GM13977 (cell line): ENCODE measurements at regions not wholly inside any gene's neighbourhood (a gene's known extent, or its start where the extent isn't known, plus 50 kb on each side); places are given as distances from the start of the nearest gene placed in this dataset.

Experiments used
- DNase-seq: peaks from one replicate; pipeline ENCODE4 v3.0.0; 2012; ENCODE audit warnings: low spot score
- CTCF ChIP-seq: IDR thresholded peaks from 2 replicates; pipeline ENCODE4 v1.5.1; 2012; ENCODE audit warnings: mild to moderate bottlenecking, control low read depth; ENCODE audit not compliant: insufficient read depth; ENCODE audit errors: extremely low read depth, missing control alignments
- in situ Hi-C: fragments of 300-500 bp; cut with MboI; formaldehyde crosslinking; loops from one replicate; pipeline ENCODE4 v1.12.0; 2022; ENCODE audit warnings: low sequenced_read_pairs, low pct_unique_long_range_greater_than_20kb, mixed read lengths, inconsistent platforms; ENCODE audit not compliant: unreplicated experiment

- in situ Hi-C loops: no loop called here
- TF ChIP-seq CTCF: no peak
- no peak for DNase-seq
These were observed 173.1 kb upstream of the KCNG1 start for GRCh38 chr20:51195990-51196389.

GRCh38 chr20:51195419-51195901 is 172.6 kb upstream of the KCNG1 start:
- no peak for TF ChIP-seq CTCF
- no peak for DNase-seq
- in situ Hi-C loops: no loop called here

- TF ChIP-seq CTCF: no peak
- DNase-seq: no peak
- in situ Hi-C loops: no loop called here
These were observed 170.3 kb upstream of the KCNG1 start for GRCh38 chr20:51193066-51193772.

GRCh38 chr20:51190783-51191180 is 167.9 kb upstream of the KCNG1 start:
- in situ Hi-C loops: no loop called here
- no peak for DNase-seq
- no peak for TF ChIP-seq CTCF

- no peak for TF ChIP-seq CTCF
- in situ Hi-C loops: no loop called here
- DNase-seq: no peak
These were observed 167.2 kb upstream of the KCNG1 start for GRCh38 chr20:51189814-51190782.

- in situ Hi-C loops: no loop called here
- TF ChIP-seq CTCF: no peak
These were observed 166.0 kb upstream of the KCNG1 start for GRCh38 chr20:51188941-51189340.

More at GRCh38 chr20:51188941-51189340, 166.0 kb upstream of the KCNG1 start:
- DNase-seq: no peak
